DOHH2 (cell line): ENCODE measurements at regions not wholly inside any gene's neighbourhood (a gene's known extent, or its start where the extent isn't known, plus 50 kb on each side); places are given as distances from the start of the nearest gene placed in this dataset.

Experiments used
- H3F3A ChIP-seq: fragments of 200-600 bp; sonication (generic), shearing (Covaris generic); 2 replicates; pipeline ENCODE4 v1.6.0; 2016; ENCODE audit warnings: antibody characterized with exemption, mild to moderate bottlenecking; ENCODE audit not compliant: control insufficient read depth, insufficient read depth
- H3K27ac ChIP-seq: fragments of 200-600 bp; sonication (generic); 2 replicates; pipeline ENCODE4 v1.5.1; 2014; ENCODE audit warnings: low read depth, mild to moderate bottlenecking, low read length, moderate library complexity
- H3K27me3 ChIP-seq: fragments of 200-600 bp; sonication (generic); 2 replicates; pipeline ENCODE4 v1.6.1; 2014; ENCODE audit warnings: mild to moderate bottlenecking, low read length, mixed read lengths; ENCODE audit not compliant: control insufficient read depth
- H3K36me3 ChIP-seq: fragments of 200-600 bp; sonication (generic); 2 replicates; pipeline ENCODE4 v1.6.1; 2014; ENCODE audit warnings: mild to moderate bottlenecking, low read length, moderate library complexity, mixed read lengths; ENCODE audit not compliant: control insufficient read depth
- H3K4me1 ChIP-seq: fragments of 200-600 bp; sonication (generic); 2 replicates; pipeline ENCODE4 v1.6.1; 2014; ENCODE audit warnings: mild to moderate bottlenecking, low read length, mixed read lengths; ENCODE audit not compliant: control insufficient read depth
- H3K4me2 ChIP-seq: fragments of 200-600 bp; sonication (generic); 2 replicates; pipeline ENCODE4 v1.6.0; 2014; ENCODE audit warnings: mild to moderate bottlenecking, low read length, moderate library complexity
- H3K4me3 ChIP-seq: fragments of 200-600 bp; sonication (generic); 2 replicates; pipeline ENCODE4 v1.5.1; 2014; ENCODE audit warnings: mild to moderate bottlenecking, low read length, mixed read lengths
- H3K79me2 ChIP-seq: fragments of 200-600 bp; sonication (generic); 2 replicates; pipeline ENCODE4 v1.6.1; 2014; ENCODE audit warnings: mild to moderate bottlenecking, low read length, mixed read lengths; ENCODE audit not compliant: control insufficient read depth
- H3K9me2 ChIP-seq: fragments of 200-600 bp; sonication (generic); replicated peaks from 2 replicates; pipeline ENCODE4 v1.6.1; 2014; ENCODE audit warnings: mild to moderate bottlenecking, low read length, mixed read lengths; ENCODE audit not compliant: control insufficient read depth
- H3K9me3 ChIP-seq: fragments of 200-600 bp; sonication (generic); 2 replicates; pipeline ENCODE4 v1.6.1; 2014; ENCODE audit warnings: antibody characterized with exemption, low read length, mixed read lengths; ENCODE audit not compliant: control insufficient read depth, insufficient read depth
- H4K20me1 ChIP-seq: fragments of 200-600 bp; sonication (generic); 2 replicates; pipeline ENCODE4 v1.6.0; 2014; ENCODE audit warnings: low read depth, mild to moderate bottlenecking, antibody characterized with exemption, low read length, moderate library complexity; ENCODE audit not compliant: control insufficient read depth, insufficient read depth
- CTCF ChIP-seq: fragments of 200-600 bp; sonication (generic); IDR thresholded peaks from one replicate; pipeline ENCODE4 v1.5.1; 2014; ENCODE audit warnings: antibody characterized with exemption, mild to moderate bottlenecking, low read depth, low read length; ENCODE audit not compliant: poor library complexity, severe bottlenecking
- EZH2phosphoT487 ChIP-seq: fragments of 200-600 bp; sonication (generic); IDR thresholded peaks from 2 replicates; pipeline ENCODE4 v1.6.1; 2017; ENCODE audit warnings: borderline replicate concordance, mild to moderate bottlenecking, antibody characterized with exemption, low read length, moderate library complexity, mixed read lengths

GRCh38 chr3:127367593-127367992 lies 79.7 kb upstream of the PRR20G start:
- Histone ChIP-seq H3K9me2 (no peaks in the 10 kb centered on the region), H3K27ac (no peak overlapping the region), H3K9me3 (no peaks in the 10 kb centered on the region), H3K36me3 (no peaks in the 10 kb centered on the region), H4K20me1 (no peaks in the 10 kb centered on the region), H3K27me3 (peaks cover 4% of the 10 kb centered on the region; the same call in 1 of the 2 replicates), H3K4me2 (no peak overlapping the region), H3K79me2 (no peaks in the 10 kb centered on the region), H3K4me1 (no peaks in the 10 kb centered on the region), H3F3A (no peaks in the 10 kb centered on the region), H3K4me3 (no peak overlapping the region)
- TF ChIP-seq EZH2phosphoT487 (no peak), CTCF (no peak)

GRCh38 chr3:127366383-127366782 lies 78.5 kb upstream of the PRR20G start:
- no peaks in the 10 kb centered on the region for H3K9me3 ChIP-seq
- no peaks in the 10 kb centered on the region for H3K9me2 ChIP-seq
- no peaks in the 10 kb centered on the region for H3K79me2 ChIP-seq
- TF ChIP-seq CTCF (no peak), EZH2phosphoT487 (no peak)
- H3K27ac ChIP-seq, result no peak overlapping the region
- no peaks in the 10 kb centered on the region for H4K20me1 ChIP-seq
- H3K36me3 ChIP-seq, result no peaks in the 10 kb centered on the region
- no peak overlapping the region for H3K4me3 ChIP-seq
- no peaks in the 10 kb centered on the region for H3F3A ChIP-seq
- no peaks in the 10 kb centered on the region for H3K4me1 ChIP-seq
- H3K27me3 ChIP-seq, result peaks cover 4% of the 10 kb centered on the region; the same call in 1 of the 2 replicates
- no peak overlapping the region for H3K4me2 ChIP-seq

GRCh38 chr3:127365163-127365798 lies 77.4 kb upstream of the PRR20G start:
- Histone ChIP-seq H3K36me3 (no peaks in the 10 kb centered on the region), H3K4me3 (no peak overlapping the region), H3F3A (no peaks in the 10 kb centered on the region), H3K27ac (no peak overlapping the region), H3K9me2 (no peaks in the 10 kb centered on the region), H3K79me2 (no peaks in the 10 kb centered on the region), H3K4me2 (no peak overlapping the region), H3K9me3 (no peaks in the 10 kb centered on the region), H3K4me1 (no peaks in the 10 kb centered on the region), H4K20me1 (no peaks in the 10 kb centered on the region), H3K27me3 (peaks cover 4% of the 10 kb centered on the region; the same call in 1 of the 2 replicates)
- TF ChIP-seq CTCF (no peak), EZH2phosphoT487 (no peak)
